ENCODE measurements at regions not wholly inside any gene's neighbourhood (a gene's known extent, or its start where the extent isn't known, plus 50 kb on each side); places are given as distances from the start of the nearest gene placed in this dataset.

- DNase-seq: no peak
Measured at GRCh38 chr15:39495871-39496840, 84.7 kb upstream of the THBS1 start.

- DNase-seq: no peak
Measured at GRCh38 chr15:39497016-39497758, 83.7 kb upstream of the THBS1 start.

DNA sequence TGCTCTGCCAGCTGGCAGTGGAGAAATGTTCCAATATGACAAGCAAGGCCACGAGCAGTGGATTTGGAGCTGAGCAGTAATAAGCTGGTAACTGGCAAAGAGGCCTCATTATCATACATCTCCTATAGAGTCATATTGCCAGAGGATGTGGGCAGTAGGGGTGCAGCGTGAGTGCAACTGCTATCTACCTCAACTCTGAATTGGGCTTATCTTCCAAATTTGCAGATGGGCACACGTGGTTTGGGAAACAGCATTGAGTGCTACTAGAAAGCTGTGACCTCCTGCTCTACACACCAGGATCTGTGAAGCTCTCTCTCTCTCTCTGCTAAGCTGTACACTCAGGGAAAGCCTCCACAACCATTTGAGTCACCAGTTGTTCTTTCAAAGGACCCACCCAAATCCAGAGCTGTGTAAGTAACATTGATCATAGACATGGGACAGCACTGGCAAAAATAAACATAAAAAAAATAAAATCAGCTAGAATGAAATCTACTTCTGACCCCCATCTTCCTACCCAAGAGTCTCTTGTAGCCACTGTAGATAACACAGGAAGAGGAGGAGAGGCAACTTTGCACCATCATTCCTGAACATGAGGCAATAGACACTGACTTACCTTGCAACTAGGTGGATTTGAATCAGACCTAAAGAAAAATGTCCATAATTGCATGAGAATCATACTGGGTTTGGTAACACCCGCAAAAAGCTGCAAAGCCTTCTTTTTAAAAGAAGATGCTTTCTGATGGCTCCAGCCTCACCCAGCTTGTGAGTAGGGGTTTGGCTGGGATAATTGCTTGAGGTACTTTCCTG, 82.9 kb upstream of the THBS1 start:
- DNase-seq: no peak

- DNase-seq: no peak
Measured at GRCh38 chr15:39498629-39499028, 82.2 kb upstream of the THBS1 start.

GRCh38 chr15:39499042-39499441, 81.8 kb upstream of the THBS1 start:
- no peak for DNase-seq

DNA sequence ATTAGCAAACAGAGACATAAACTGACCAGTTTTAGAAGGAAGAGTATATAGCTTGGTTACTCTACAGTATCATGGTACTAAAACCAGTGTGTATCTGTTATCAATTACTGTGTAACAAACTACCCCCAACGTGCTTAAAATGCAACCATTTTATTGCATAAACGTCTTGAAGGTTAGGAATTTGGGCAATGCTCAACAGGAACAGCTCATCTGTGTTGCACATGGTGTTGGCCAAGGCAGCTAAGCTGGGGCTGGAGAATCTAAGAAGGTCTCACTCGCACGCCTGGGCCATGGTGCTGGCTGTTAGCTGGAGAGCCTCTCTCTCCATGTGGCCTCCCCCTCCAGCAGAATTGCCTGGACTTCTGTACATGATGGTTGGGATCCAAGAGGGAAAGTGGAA, 81.2 kb upstream of the THBS1 start:
- no peak for DNase-seq

GRCh38 chr15:39501366-39502081, 79.4 kb upstream of the THBS1 start:
- no peak for DNase-seq

DNA sequence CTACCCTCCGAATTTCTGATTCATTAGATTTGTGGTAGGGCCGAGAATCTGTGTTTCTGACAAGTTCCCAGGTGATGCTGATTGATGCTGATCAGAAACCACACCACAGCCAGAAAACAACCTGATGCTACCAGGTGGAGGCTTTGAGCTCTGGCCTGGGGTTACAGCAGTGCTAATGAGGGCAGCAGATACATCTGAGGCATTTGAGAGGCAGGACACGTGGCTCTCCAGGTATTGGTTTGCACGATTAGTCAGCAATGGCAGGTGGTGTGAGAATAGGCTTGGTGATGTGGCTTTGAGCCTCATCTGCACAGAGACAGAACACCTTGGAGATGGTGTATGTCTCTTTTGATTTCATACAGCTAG, 78.8 kb upstream of the THBS1 start:
- no peak for DNase-seq

GRCh38 chr15:39502611-39503195, 78.2 kb upstream of the THBS1 start:
- DNase-seq: no peak

GRCh38 chr15:39503526-39503925, 77.4 kb upstream of the THBS1 start:
- DNase-seq: no peak

DNA sequence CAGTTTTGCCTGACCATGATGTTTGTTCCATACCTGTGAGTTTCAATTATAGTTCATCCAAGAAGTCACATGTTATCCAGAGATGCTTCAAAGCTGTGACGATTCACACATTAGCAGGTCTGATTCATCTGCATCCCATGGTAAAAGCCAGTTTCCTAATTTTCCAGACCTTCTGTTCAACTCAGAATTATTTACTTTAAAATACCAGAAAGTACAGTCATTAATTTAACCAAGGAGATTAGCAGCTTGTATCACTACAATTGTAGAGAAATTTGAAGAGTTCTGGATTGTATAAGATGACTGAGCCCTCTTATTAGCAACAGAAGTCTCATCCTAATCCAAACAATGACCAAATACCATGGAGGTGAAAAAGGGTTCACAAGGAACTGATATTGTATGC, 76.1 kb upstream of the THBS1 start:
- DNase-seq: no peak

- no peak for DNase-seq
Measured at GRCh38 chr15:39506146-39506545, 74.7 kb upstream of the THBS1 start.

GRCh38 chr15:39508536-39508935, 72.3 kb upstream of the THBS1 start:
- no peak for DNase-seq

DNA sequence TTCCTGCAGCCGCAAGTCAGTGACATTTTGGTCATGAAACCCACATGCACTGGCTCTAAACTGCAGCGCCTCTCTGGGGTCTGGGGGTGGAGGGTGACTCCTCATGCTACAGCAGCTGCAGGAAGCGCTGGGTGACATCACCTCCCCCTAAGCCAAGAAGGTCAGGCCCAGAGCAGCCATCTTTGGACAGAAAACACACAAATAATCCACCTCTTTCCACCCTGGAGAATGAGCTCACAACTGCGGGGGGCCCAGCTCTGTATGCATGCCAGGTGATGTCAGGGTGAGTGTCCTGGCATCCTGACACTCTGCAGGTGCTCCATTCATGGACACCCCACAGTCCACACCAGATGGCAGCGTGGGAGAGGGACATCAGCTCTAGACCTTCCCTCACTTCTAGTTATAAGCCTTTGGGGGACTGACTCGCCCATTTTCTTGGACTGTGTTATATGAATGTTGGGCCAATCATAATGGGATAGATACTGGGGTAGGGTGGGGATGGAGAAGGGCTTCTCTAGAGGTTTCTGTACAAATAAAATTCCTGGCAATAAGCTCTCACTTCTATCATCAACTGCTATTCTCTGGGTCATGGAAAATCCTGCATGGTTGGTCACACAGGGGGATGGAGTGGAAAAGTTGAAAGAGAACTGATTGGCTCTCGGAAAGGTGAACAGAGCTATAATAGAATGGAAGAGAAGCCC, 70.7 kb upstream of the THBS1 start:
- no peak for DNase-seq

- DNase-seq: no peak
Measured at GRCh38 chr15:39511000-39511915, 69.6 kb upstream of the THBS1 start.

DNA sequence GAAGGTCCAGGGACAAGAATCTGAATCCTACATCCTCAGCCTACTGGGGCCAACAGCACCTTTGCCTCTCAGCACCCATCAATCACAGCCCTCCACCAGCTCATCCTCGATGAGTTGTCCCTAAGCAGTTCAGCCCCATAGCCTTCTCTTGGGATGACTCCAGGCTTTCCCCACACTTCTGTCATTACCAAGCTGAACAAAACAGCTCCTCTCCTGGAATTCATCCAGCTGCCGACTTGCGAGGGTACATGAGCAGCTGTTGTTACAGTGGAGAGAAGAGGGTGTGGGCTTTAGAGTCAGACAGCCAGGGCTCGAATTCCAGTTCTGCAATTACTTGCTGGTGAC, 69.0 kb upstream of the THBS1 start:
- no peak for DNase-seq

- no peak for DNase-seq
Measured at GRCh38 chr15:39512643-39513042, 68.2 kb upstream of the THBS1 start.

GRCh38 chr15:39513936-39514335, 66.9 kb upstream of the THBS1 start:
- DNase-seq: no peak

DNA sequence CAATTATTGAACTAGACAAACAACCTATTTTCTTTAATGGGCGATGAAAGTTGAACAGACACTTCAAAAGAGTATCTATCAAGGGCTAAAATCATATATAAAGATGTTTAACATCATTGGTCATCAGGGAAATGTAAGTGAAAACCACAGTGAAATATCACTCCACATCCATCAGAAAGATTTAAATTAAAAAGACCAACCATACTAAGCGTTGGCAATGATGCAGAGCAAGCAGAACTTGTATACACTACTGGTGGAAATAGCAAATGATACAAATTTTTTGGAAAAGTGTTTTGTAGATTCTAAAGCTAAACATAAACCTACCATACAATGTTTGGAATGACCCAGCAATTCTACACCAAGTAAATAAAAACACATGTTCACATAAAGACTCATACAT, 65.9 kb upstream of the THBS1 start:
- DNase-seq: no peak

- no peak for DNase-seq
Measured at GRCh38 chr15:39515765-39516164, 65.1 kb upstream of the THBS1 start.
